OCI-LY3 (cell line): ENCODE measurements at regions not wholly inside any gene's neighbourhood (a gene's known extent, or its start where the extent isn't known, plus 50 kb on each side); places are given as distances from the start of the nearest gene placed in this dataset.

Source experiments
- H2AFZ ChIP-seq: fragments of 200-600, 300-600 bp; shearing (Covaris generic); 2 replicates; pipeline ENCODE4 v1.6.0; 2014; ENCODE audit warnings: antibody characterized with exemption, low read depth, low read length
- H3K27ac ChIP-seq: fragments of 200-600, 300-600 bp; sonication (generic); 2 replicates; pipeline ENCODE4 v1.5.1; 2014; ENCODE audit warnings: mild to moderate bottlenecking, low read length, moderate library complexity, mixed read lengths
- H3K27me3 ChIP-seq: fragments of 200-600, 300-600 bp; sonication (generic); 2 replicates; pipeline ENCODE4 v1.6.1; 2014; ENCODE audit warnings: low read depth, low read length, mixed read lengths
- H3K36me3 ChIP-seq: fragments of 200-600, 300-600 bp; sonication (generic); replicated peaks from 2 replicates; pipeline ENCODE3; 2014; ENCODE audit warnings: low read depth, low read length, mixed read lengths
- H3K4me1 ChIP-seq: fragments of 300-600, 200-600 bp; sonication (generic); 2 replicates; pipeline ENCODE4 v1.6.1; 2014; ENCODE audit warnings: low read length, mixed read lengths
- H3K4me2 ChIP-seq: fragments of 200-600, 300-600 bp; sonication (generic); 2 replicates; pipeline ENCODE4 v1.6.1; 2014; ENCODE audit warnings: low read length, mixed read lengths
- H3K4me3 ChIP-seq: fragments of 300-600, 200-600 bp; sonication (generic); 2 replicates; pipeline ENCODE4 v1.5.1; 2014; ENCODE audit warnings: antibody characterized with exemption, mild to moderate bottlenecking, low read length, moderate library complexity
- H3K79me2 ChIP-seq: fragments of 300-600, 200-600 bp; shearing (Covaris generic); 2 replicates; pipeline ENCODE4 v1.6.1; 2014; ENCODE audit warnings: mild to moderate bottlenecking, low read length, mixed read lengths
- H3K9ac ChIP-seq: fragments of 300-600, 200-600 bp; shearing (Covaris generic); 2 replicates; pipeline ENCODE4 v1.6.0; 2014; ENCODE audit warnings: mild to moderate bottlenecking, low read length, moderate library complexity
- H3K9me3 ChIP-seq: fragments of 200-600, 300-600 bp; shearing (Covaris generic); 2 replicates; pipeline ENCODE4 v1.6.1; 2014; ENCODE audit warnings: low read length, mixed read lengths; ENCODE audit not compliant: insufficient read depth
- H4K20me1 ChIP-seq: fragments of 200-600, 300-600 bp; sonication (generic); 2 replicates; pipeline ENCODE4 v1.6.1; 2016; ENCODE audit warnings: low read length, mixed read lengths; ENCODE audit not compliant: insufficient read depth
- CTCF ChIP-seq: fragments of 200-600, 300-600 bp; sonication (generic); IDR thresholded peaks from 2 replicates; pipeline ENCODE4 v1.5.1; 2014; ENCODE audit warnings: antibody characterized with exemption, low read length, low read depth
- EZH2phosphoT487 ChIP-seq: fragments of 200-600 bp; shearing (Covaris generic); IDR thresholded peaks from 2 replicates; pipeline ENCODE4 v1.6.1; 2018; ENCODE audit warnings: antibody characterized with exemption, mixed run types, low read depth

- Histone ChIP-seq H3K4me1 (peaks cover 12% of the 10 kb centered on the region), H3K36me3 (no peaks in the 10 kb centered on the region), H3K27me3 (peaks cover 15% of the 10 kb centered on the region; the same call in 1 of the 2 replicates), H3K27ac (no peak overlapping the region), H3K9me3 (no peaks in the 10 kb centered on the region), H3K79me2 (no peaks in the 10 kb centered on the region), H3K4me2 (no peak overlapping the region), H3K9ac (no peak overlapping the region), H2AFZ (no peak overlapping the region), H3K4me3 (no peak overlapping the region), H4K20me1 (no peaks in the 10 kb centered on the region)
- TF ChIP-seq EZH2phosphoT487, result no peak
- TF ChIP-seq CTCF, result no peak
Observed at GRCh38 chr10:111999915-112000302, 183.7 kb downstream of the GPAM start.

GRCh38 chr10:112000466-112000865 lies 183.1 kb downstream of the GPAM start:
- no peak overlapping the region for H3K9ac ChIP-seq
- no peaks in the 10 kb centered on the region for H3K36me3 ChIP-seq
- H3K4me2 ChIP-seq, result no peak overlapping the region
- H3K4me3 ChIP-seq, result no peak overlapping the region
- H2AFZ ChIP-seq, result no peak overlapping the region
- no peaks in the 10 kb centered on the region for H4K20me1 ChIP-seq
- H3K4me1 ChIP-seq, result peaks cover 12% of the 10 kb centered on the region
- no peak overlapping the region for H3K27ac ChIP-seq
- no peak for TF ChIP-seq EZH2phosphoT487
- TF ChIP-seq CTCF, result no peak
- H3K9me3 ChIP-seq, result no peaks in the 10 kb centered on the region
- H3K27me3 ChIP-seq, result peaks cover 9% of the 10 kb centered on the region; the same call in 1 of the 2 replicates
- no peaks in the 10 kb centered on the region for H3K79me2 ChIP-seq

GRCh38 chr10:112002206-112002605 lies 181.4 kb downstream of the GPAM start:
- no peaks in the 10 kb centered on the region for H3K9me3 ChIP-seq
- H2AFZ ChIP-seq, result no peak overlapping the region
- no peak overlapping the region for H3K4me2 ChIP-seq
- no peaks in the 10 kb centered on the region for H3K36me3 ChIP-seq
- no peaks in the 10 kb centered on the region for H3K4me1 ChIP-seq
- TF ChIP-seq CTCF, result no peak
- TF ChIP-seq EZH2phosphoT487, result no peak
- no peaks in the 10 kb centered on the region; the same call in 1 of the 2 replicates for H3K27me3 ChIP-seq
- H3K27ac ChIP-seq, result no peak overlapping the region
- no peaks in the 10 kb centered on the region for H4K20me1 ChIP-seq
- H3K9ac ChIP-seq, result no peak overlapping the region
- no peaks in the 10 kb centered on the region for H3K79me2 ChIP-seq
- no peak overlapping the region for H3K4me3 ChIP-seq

- no peak overlapping the region for H3K4me3 ChIP-seq
- H3K9me3 ChIP-seq, result no peaks in the 10 kb centered on the region
- no peaks in the 10 kb centered on the region for H3K27me3 ChIP-seq
- no peak overlapping the region for H3K27ac ChIP-seq
- H3K9ac ChIP-seq, result no peak overlapping the region
- no peaks in the 10 kb centered on the region for H3K4me1 ChIP-seq
- no peaks in the 10 kb centered on the region for H3K36me3 ChIP-seq
- H3K4me2 ChIP-seq, result no peak overlapping the region
- H4K20me1 ChIP-seq, result no peaks in the 10 kb centered on the region
- TF ChIP-seq CTCF, result no peak
- no peak for TF ChIP-seq EZH2phosphoT487
- H3K79me2 ChIP-seq, result no peaks in the 10 kb centered on the region
- no peak overlapping the region for H2AFZ ChIP-seq
Observed at GRCh38 chr10:112004075-112004474, 179.5 kb downstream of the GPAM start.
